ENCODE measurements at regions not wholly inside any gene's neighbourhood (a gene's known extent, or its start where the extent isn't known, plus 50 kb on each side); places are given as distances from the start of the nearest gene placed in this dataset.

DNA sequence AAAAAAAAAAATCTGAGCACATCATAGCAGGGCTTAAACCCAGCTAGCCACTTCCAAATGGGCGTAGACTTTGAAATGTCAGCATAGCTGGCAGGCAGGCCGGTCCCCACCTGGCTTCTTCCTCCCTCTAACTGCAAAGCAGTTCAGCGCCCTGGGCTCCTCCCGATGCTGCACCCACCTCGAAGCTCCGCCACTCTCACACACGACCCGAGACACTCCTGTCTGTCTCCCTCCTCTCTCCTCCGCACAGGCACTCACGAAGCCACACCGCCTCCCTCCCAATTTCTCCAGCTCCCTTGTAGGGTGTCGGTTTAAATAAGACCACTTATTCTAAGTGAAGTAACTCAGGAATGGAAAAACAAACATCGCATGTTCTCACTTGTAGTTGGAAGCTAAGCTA lies 301.3 kb downstream of the NPHP4 start:
- TF ChIP-seq, protein P1, sequence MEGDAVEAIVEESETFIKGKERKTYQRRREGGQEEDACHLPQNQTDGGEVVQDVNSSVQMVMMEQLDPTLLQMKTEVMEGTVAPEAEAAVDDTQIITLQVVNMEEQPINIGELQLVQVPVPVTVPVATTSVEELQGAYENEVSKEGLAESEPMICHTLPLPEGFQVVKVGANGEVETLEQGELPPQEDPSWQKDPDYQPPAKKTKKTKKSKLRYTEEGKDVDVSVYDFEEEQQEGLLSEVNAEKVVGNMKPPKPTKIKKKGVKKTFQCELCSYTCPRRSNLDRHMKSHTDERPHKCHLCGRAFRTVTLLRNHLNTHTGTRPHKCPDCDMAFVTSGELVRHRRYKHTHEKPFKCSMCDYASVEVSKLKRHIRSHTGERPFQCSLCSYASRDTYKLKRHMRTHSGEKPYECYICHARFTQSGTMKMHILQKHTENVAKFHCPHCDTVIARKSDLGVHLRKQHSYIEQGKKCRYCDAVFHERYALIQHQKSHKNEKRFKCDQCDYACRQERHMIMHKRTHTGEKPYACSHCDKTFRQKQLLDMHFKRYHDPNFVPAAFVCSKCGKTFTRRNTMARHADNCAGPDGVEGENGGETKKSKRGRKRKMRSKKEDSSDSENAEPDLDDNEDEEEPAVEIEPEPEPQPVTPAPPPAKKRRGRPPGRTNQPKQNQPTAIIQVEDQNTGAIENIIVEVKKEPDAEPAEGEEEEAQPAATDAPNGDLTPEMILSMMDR (IDR thresholded peaks at IDR 0.05; ENCODE audit: borderline replicate concordance, extremely low read depth, low read length, poor library complexity, severe bottlenecking) = no peak
- no peak for TF ChIP-seq EZH2 (IDR thresholded peaks at IDR 0.05; ENCODE audit: borderline replicate concordance, low read depth, low read length, severe bottlenecking)
